HCT116 (cell line): ENCODE measurements at regions not wholly inside any gene's neighbourhood (a gene's known extent, or its start where the extent isn't known, plus 50 kb on each side); places are given as distances from the start of the nearest gene placed in this dataset.

Source experiments
- ATAC-seq: fragments of 200-7000 bp; cut with Tn5 transposase; 2 replicates; pipeline ENCODE4 v1.9.1; 2020; ENCODE audit warnings: mild to moderate bottlenecking, moderate library complexity
- BruUV-seq: library from RNA; stranded (reverse); fragments of 400-500 nt; replicated peaks from 2 replicates; lab custom pipeline; 2021; lab: Mats Ljungman, UMichigan
- CTCF ChIA-PET: fragments of 300-600 bp; sonication (Branson Sonifier 250); formaldehyde crosslinking; loops from one replicate; lab custom pipeline; 2021; ENCODE audit warnings: antibody characterized with exemption; lab: Charles Lee
- POLR2A ChIA-PET: fragments of 300-600, 350-600 bp; sonication (Branson Sonifier 250); formaldehyde crosslinking; loops from one replicate; lab custom pipeline; 2021; ENCODE audit warnings: antibody characterized with exemption; lab: Charles Lee
- RAD21 ChIA-PET, 2 experiments: fragments of 300-600 bp; sonication (Branson Sonifier 250); formaldehyde crosslinking; loops; one replicate each; lab custom pipeline; 2023; ENCODE audit warnings: low total read pairs in 2 of 2; ENCODE audit not compliant: uncharacterized antibody in 2 of 2, unreplicated experiment in 2 of 2, low non-redundant PET in 1 of 2; lab: Charles Lee
- DNase-seq: peaks from one replicate; pipeline ENCODE4 v3.0.0-alpha.2; 2010; ENCODE audit warnings: low read depth, low spot score
- H2AFZ ChIP-seq: fragments of 200-600 bp; shearing (Covaris generic), sonication (generic); 2 replicates; pipeline ENCODE4 v1.6.1; 2017; ENCODE audit warnings: low read depth, mixed run types, mixed read lengths, antibody characterized with exemption, low read length; ENCODE audit not compliant: poor library complexity, severe bottlenecking
- H3K27ac ChIP-seq: 2 replicates; pipeline ENCODE4 v1.5.1; 2012; ENCODE audit warnings: low read depth, low read length
- H3K27me3 ChIP-seq: fragments of 200-600 bp; sonication (generic); 2 replicates; pipeline ENCODE4 v1.6.1; 2016; ENCODE audit warnings: mixed run types, low read length, mixed read lengths; ENCODE audit not compliant: insufficient read depth
- H3K36me3 ChIP-seq, 2 experiments: fragments of 200-500 bp in 1 of 2; fragments of 200-600 bp in 1 of 2; sonication (Bioruptor generic) in 1 of 2; sonication (generic) in 1 of 2; 2 replicates each; pipeline versions ENCODE4 v1.5.1 to v1.6.1; 2014 to 2016; ENCODE audit warnings: low read length in 2 of 2, inconsistent platforms in 1 of 2, mixed read lengths in 1 of 2, mixed run types in 1 of 2; ENCODE audit not compliant: insufficient read depth in 2 of 2, control insufficient read depth in 1 of 2
- H3K4me1 ChIP-seq, 2 experiments: fragments of 200-600 bp in 1 of 2; sonication (generic) in 1 of 2; 2 replicates each; pipeline versions ENCODE4 v1.5.1 to v1.6.1; 2012 to 2017; ENCODE audit warnings: low read length in 2 of 2, inconsistent platforms in 1 of 2, mild to moderate bottlenecking in 1 of 2, mixed read lengths in 1 of 2, mixed run types in 1 of 2, moderate library complexity in 1 of 2; ENCODE audit not compliant: insufficient read depth in 2 of 2, control insufficient read depth in 1 of 2
- H3K4me2 ChIP-seq: fragments of 200-600 bp; sonication (generic); 2 replicates; pipeline ENCODE4 v1.6.1; 2017; ENCODE audit warnings: mixed run types, low read length, mixed read lengths
- H3K4me3 ChIP-seq, 2 experiments: fragments of 200-600 bp in 1 of 2; sonication (generic) in 1 of 2; replicated peaks in 1 of 2; 2 replicates each; pipeline ENCODE4 v1.5.1; 2011 to 2016; ENCODE audit warnings: low read length in 2 of 2, control low read depth in 1 of 2, low read depth in 1 of 2, mild to moderate bottlenecking in 1 of 2, mixed read lengths in 1 of 2, mixed run types in 1 of 2
- H3K79me2 ChIP-seq: fragments of 200-600 bp; sonication (generic); 2 replicates; pipeline ENCODE4 v1.6.1; 2017; ENCODE audit warnings: mild to moderate bottlenecking, mixed run types, low read length, moderate library complexity, mixed read lengths; ENCODE audit not compliant: insufficient read depth
- H3K9ac ChIP-seq: fragments of 200-600 bp; sonication (generic); 2 replicates; pipeline ENCODE4 v1.6.1; 2016; ENCODE audit warnings: low read length, mixed read lengths
- H3K9me2 ChIP-seq: fragments of 200-600 bp; sonication (generic), shearing (Covaris generic); 2 replicates; pipeline ENCODE4 v1.6.1; 2017; ENCODE audit warnings: mixed run types, mild to moderate bottlenecking, moderate library complexity; ENCODE audit not compliant: insufficient read depth
- H3K9me3 ChIP-seq, 2 experiments: fragments of 200-500 bp in 1 of 2; fragments of 200-600 bp in 1 of 2; sonication (Bioruptor generic) in 1 of 2; sonication (generic) in 1 of 2; 2 replicates each; pipeline ENCODE4 v1.6.1; 2014 to 2017; ENCODE audit warnings: low read length in 2 of 2, mixed read lengths in 2 of 2, inconsistent platforms in 1 of 2, low read depth in 1 of 2, mild to moderate bottlenecking in 1 of 2, mixed run types in 1 of 2, moderate library complexity in 1 of 2; ENCODE audit not compliant: control insufficient read depth in 1 of 2, insufficient read depth in 1 of 2
- H4K20me1 ChIP-seq: fragments of 200-600 bp; sonication (generic), shearing (Covaris generic); 2 replicates; pipeline ENCODE4 v1.6.1; 2017; ENCODE audit warnings: mixed run types, mild to moderate bottlenecking, moderate library complexity; ENCODE audit not compliant: insufficient read depth
- ATF3 ChIP-seq: IDR thresholded peaks from 2 replicates; pipeline ENCODE4 v1.6.1; 2012
- CEBPB ChIP-seq: IDR thresholded peaks from 2 replicates; pipeline ENCODE4 v1.6.1; 2012; ENCODE audit warnings: low read depth
- CTCF ChIP-seq, 3 experiments: fragments of 200-600 bp in 1 of 3; sonication (generic) in 1 of 3; IDR thresholded peaks in 2 of 3; conservative IDR thresholded peaks in 1 of 3; 2 replicates each; pipeline ENCODE4 v1.5.1; 2012 to 2017; ENCODE audit warnings: low read depth in 2 of 3, low read length in 2 of 3, antibody characterized with exemption in 1 of 3, borderline replicate concordance in 1 of 3, control low read depth in 1 of 3, mild to moderate bottlenecking in 1 of 3, mixed read lengths in 1 of 3, mixed run types in 1 of 3, moderate library complexity in 1 of 3; ENCODE audit not compliant: insufficient read depth in 1 of 3
- EZH2 ChIP-seq: fragments of 200-600 bp; sonication (generic); IDR thresholded peaks from 2 replicates; pipeline ENCODE4 v1.6.1; 2017; ENCODE audit warnings: antibody characterized with exemption, mixed run types
- FOSL1 ChIP-seq: IDR thresholded peaks from 2 replicates; pipeline ENCODE4 v1.6.1; 2012; ENCODE audit warnings: low read depth
- MAX ChIP-seq: IDR thresholded peaks from 2 replicates; pipeline ENCODE4 v1.6.1; 2012
- POLR2A ChIP-seq: IDR thresholded peaks from 2 replicates; pipeline ENCODE4 v1.7.0; 2011; ENCODE audit warnings: borderline replicate concordance; ENCODE audit not compliant: insufficient read depth, insufficient read length; ENCODE audit errors: extremely low read depth
- POLR2AphosphoS5 ChIP-seq: IDR thresholded peaks from 2 replicates; pipeline ENCODE4 v1.6.1; 2011; ENCODE audit warnings: mild to moderate bottlenecking, low read depth, low read length, moderate library complexity
- RAD21 ChIP-seq: IDR thresholded peaks from 2 replicates; pipeline ENCODE4 v1.6.1; 2012; ENCODE audit warnings: low read depth, mild to moderate bottlenecking
- REST ChIP-seq: IDR thresholded peaks from 2 replicates; pipeline ENCODE4 v1.6.1; 2012; ENCODE audit warnings: low read depth
- TCF7L2 ChIP-seq: IDR thresholded peaks from 2 replicates; pipeline ENCODE4 v1.7.0; 2011; ENCODE audit warnings: borderline replicate concordance, inconsistent platforms; ENCODE audit not compliant: insufficient read depth, insufficient read length; ENCODE audit errors: extremely low read depth
- YY1 ChIP-seq: IDR thresholded peaks from 2 replicates; pipeline ENCODE4 v1.6.1; 2011; ENCODE audit warnings: low read length, low read depth, moderate library complexity, mild to moderate bottlenecking; ENCODE audit not compliant: insufficient replicate concordance; ENCODE audit errors: extremely low read depth
- ZNF274 ChIP-seq: fragments of 200-500 bp; sonication (Bioruptor generic); IDR thresholded peaks from 2 replicates; pipeline ENCODE4 v1.6.1; 2014; ENCODE audit warnings: mild to moderate bottlenecking, low read depth, low read length, inconsistent platforms
- intact Hi-C: fragments of 100-400 bp; cut with micrococcal nuclease; formaldehyde crosslinking; loops from 2 replicates; pipeline ENCODE4 v1.10.0; 2022

- Histone ChIP-seq H3K36me3 (no peaks in the 10 kb centered on the region), H3K27me3 (no peaks in the 10 kb centered on the region), H3K4me1 (peaks cover 0 to 5% of the 10 kb centered on the region in 2 experiments; a peak in 1 of 4 replicates), H3K27ac (no peak overlapping the region), H4K20me1 (no peaks in the 10 kb centered on the region), H3K4me3 (no peak overlapping the region), H3K4me2 (no peak overlapping the region), H3K9ac (no peak overlapping the region), H2AFZ (no peak overlapping the region), H3K9me2 (no peaks in the 10 kb centered on the region), H3K79me2 (no peaks in the 10 kb centered on the region), H3K9me3 (no peaks in the 10 kb centered on the region)
- intact Hi-C loops, result no loop called here
- DNase-seq, result no peak
- RAD21 ChIA-PET, result no interaction called here
- no TSS peak for BruUV-seq
- ATAC-seq, result no peak
- CTCF ChIA-PET, result no interaction called here
- POLR2A ChIA-PET, result interaction anchor here (1.3 to 1.8 kb wide), 2 partner anchors 11 to 117 kb away, joined by 4 to 5 read pairs; partner anchors contain the start of gene RHOB
- no peak for TF ChIP-seq POLR2A
- TF ChIP-seq ZNF274, result no peak
- no peak for TF ChIP-seq MAX
- TF ChIP-seq RAD21, result no peak
- no peak for TF ChIP-seq FOSL1
- TF ChIP-seq EZH2, result no peak
- no peak for TF ChIP-seq CEBPB
- no peak for TF ChIP-seq YY1
- TF ChIP-seq POLR2AphosphoS5, result no peak
- no peak for TF ChIP-seq REST
- TF ChIP-seq ATF3, result no peak
- no peak for TF ChIP-seq CTCF (IDR thresholded peaks at IDR 0.05 in 2 of 3, conservative IDR thresholded peaks at IDR 0.05 in 1 of 3; ENCODE audit: borderline replicate concordance in 1 of 3, insufficient read depth in 1 of 3, low read depth in 2 of 3, low read length in 2 of 3)
- TF ChIP-seq TCF7L2, result no peak
These were observed 87.1 kb downstream of the HS1BP3 start for GRCh38 chr2:20563833-20564232.
